HAP-1 (cell line): ENCODE measurements at regions not wholly inside any gene's neighbourhood (a gene's known extent, or its start where the extent isn't known, plus 50 kb on each side); places are given as distances from the start of the nearest gene placed in this dataset.
A peak's percentile ranks its signal among the peaks of the same experiment; 100 is the strongest.

ENCODE experiments used
- DNase-seq, 2 experiments: peaks; one replicate each; pipeline ENCODE4 v3.0.0-alpha.2; 2016 to 2020; ENCODE audit warnings: low spot score in 2 of 2
- H3K27me3 ChIP-seq: fragments of 250-450 bp; sonication (Bioruptor Pico); 2 replicates; pipeline ENCODE4 v1.5.1; 2020; ENCODE audit warnings: low read depth, mild to moderate bottlenecking, moderate library complexity
- H3K36me3 ChIP-seq: fragments of 250-450 bp; sonication (Bioruptor Pico); replicated peaks from 2 replicates; pipeline ENCODE4 v1.5.1; 2020; ENCODE audit warnings: mild to moderate bottlenecking
- H3K4me1 ChIP-seq: fragments of 250-450 bp; sonication (Bioruptor Pico); 2 replicates; pipeline ENCODE4 v1.5.1; 2020; ENCODE audit warnings: mild to moderate bottlenecking
- H3K4me3 ChIP-seq: fragments of 250-450 bp; sonication (Bioruptor Pico); 2 replicates; pipeline ENCODE4 v1.5.1; 2020; ENCODE audit warnings: mild to moderate bottlenecking, moderate library complexity
- H3K9me3 ChIP-seq: fragments of 250-450 bp; sonication (Bioruptor Pico); 2 replicates; pipeline ENCODE4 v1.5.1; 2020; ENCODE audit warnings: mild to moderate bottlenecking, moderate library complexity
- in situ Hi-C: fragments of 300-500 bp; cut with MboI; formaldehyde crosslinking; loops from 3 replicates; pipeline ENCODE4 v1.14.3; 2020; ENCODE audit warnings: low sequenced_read_pairs, inconsistent platforms, mixed read lengths

GRCh38 chr6:156189714-156190113, 587.5 kb upstream of the ARID1B start:
- DNase-seq = no peak
- Histone ChIP-seq H3K4me1 (no peaks in the 10 kb centered on the region), H3K4me3 (no peak overlapping the region), H3K36me3 (no peaks in the 10 kb centered on the region), H3K27me3 (no peaks in the 10 kb centered on the region), H3K9me3 (no peaks in the 10 kb centered on the region)
- in situ Hi-C loops = no loop called here

- no peaks in the 10 kb centered on the region for H3K27me3 ChIP-seq
- H3K4me1 ChIP-seq = no peaks in the 10 kb centered on the region
- in situ Hi-C loops = no loop called here
- no peak for DNase-seq
- H3K9me3 ChIP-seq = no peaks in the 10 kb centered on the region
- no peak overlapping the region for H3K4me3 ChIP-seq
- no peaks in the 10 kb centered on the region for H3K36me3 ChIP-seq
Measured at GRCh38 chr6:156189195-156189594, 588.0 kb upstream of the ARID1B start.

GRCh38 chr6:156185113-156185512, 592.1 kb upstream of the ARID1B start:
- DNase-seq = no peak
- Histone ChIP-seq H3K27me3 (no peaks in the 10 kb centered on the region), H3K9me3 (no peaks in the 10 kb centered on the region), H3K36me3 (no peaks in the 10 kb centered on the region), H3K4me1 (no peaks in the 10 kb centered on the region), H3K4me3 (no peak overlapping the region)
- in situ Hi-C loops = no loop called here

- H3K4me1 ChIP-seq = no peaks in the 10 kb centered on the region
- H3K27me3 ChIP-seq = no peaks in the 10 kb centered on the region
- H3K36me3 ChIP-seq = no peaks in the 10 kb centered on the region
- no peaks in the 10 kb centered on the region for H3K9me3 ChIP-seq
- no peak for DNase-seq
- no peak overlapping the region for H3K4me3 ChIP-seq
- in situ Hi-C loops = no loop called here
Measured at GRCh38 chr6:156183678-156184077, 593.5 kb upstream of the ARID1B start.

GRCh38 chr6:156182356-156182755, 594.8 kb upstream of the ARID1B start:
- Histone ChIP-seq H3K4me3 (no peak overlapping the region), H3K9me3 (no peaks in the 10 kb centered on the region), H3K27me3 (no peaks in the 10 kb centered on the region), H3K4me1 (no peaks in the 10 kb centered on the region), H3K36me3 (no peaks in the 10 kb centered on the region)
- no peak for DNase-seq
- in situ Hi-C loops = no loop called here

- in situ Hi-C loops = no loop called here
- DNase-seq = no peak
- no peak overlapping the region for H3K4me3 ChIP-seq
- H3K36me3 ChIP-seq = no peaks in the 10 kb centered on the region
- no peaks in the 10 kb centered on the region for H3K27me3 ChIP-seq
- H3K4me1 ChIP-seq = no peaks in the 10 kb centered on the region
- H3K9me3 ChIP-seq = no peaks in the 10 kb centered on the region
Measured at GRCh38 chr6:156181506-156181905, 595.7 kb upstream of the ARID1B start.

- no peaks in the 10 kb centered on the region for H3K36me3 ChIP-seq
- in situ Hi-C loops = no loop called here
- DNase-seq = peak; percentile 67 to 70
- H3K4me3 ChIP-seq = no peak overlapping the region
- no peaks in the 10 kb centered on the region for H3K9me3 ChIP-seq
- peaks cover 8% of the 10 kb centered on the region for H3K4me1 ChIP-seq
- H3K27me3 ChIP-seq = no peaks in the 10 kb centered on the region
Measured at GRCh38 chr6:156175971-156176421, 601.2 kb upstream of the ARID1B start.

GRCh38 chr6:156175433-156175832, 601.7 kb upstream of the ARID1B start:
- H3K36me3 ChIP-seq = no peaks in the 10 kb centered on the region
- no peak overlapping the region for H3K4me3 ChIP-seq
- in situ Hi-C loops = no loop called here
- H3K4me1 ChIP-seq = peaks cover 8% of the 10 kb centered on the region
- DNase-seq = peak in 1 of 2 experiments; percentile 5
- no peaks in the 10 kb centered on the region for H3K27me3 ChIP-seq
- no peaks in the 10 kb centered on the region for H3K9me3 ChIP-seq

- H3K4me3 ChIP-seq = no peak overlapping the region
- in situ Hi-C loops = no loop called here
- H3K36me3 ChIP-seq = no peaks in the 10 kb centered on the region
- H3K27me3 ChIP-seq = no peaks in the 10 kb centered on the region
- peaks cover 8% of the 10 kb centered on the region for H3K4me1 ChIP-seq
- no peaks in the 10 kb centered on the region for H3K9me3 ChIP-seq
- DNase-seq = no peak
Measured at GRCh38 chr6:156174031-156174890, 602.9 kb upstream of the ARID1B start.

- in situ Hi-C loops = no loop called here
Measured at GRCh38 chr6:156169371-156169770, 607.8 kb upstream of the ARID1B start.

GRCh38 chr6:156167625-156168071, 609.5 kb upstream of the ARID1B start:
- no peaks in the 10 kb centered on the region for H3K36me3 ChIP-seq
- no peaks in the 10 kb centered on the region for H3K27me3 ChIP-seq
- H3K4me3 ChIP-seq = no peak overlapping the region
- in situ Hi-C loops = no loop called here
- no peaks in the 10 kb centered on the region for H3K9me3 ChIP-seq
- H3K4me1 ChIP-seq = no peaks in the 10 kb centered on the region
- no peak for DNase-seq

More at GRCh38 chr6:156169371-156169770, 607.8 kb upstream of the ARID1B start:
- no peaks in the 10 kb centered on the region for H3K27me3 ChIP-seq
- no peaks in the 10 kb centered on the region for H3K36me3 ChIP-seq
- no peaks in the 10 kb centered on the region for H3K4me1 ChIP-seq
- DNase-seq = no peak
- H3K4me3 ChIP-seq = no peak overlapping the region
- no peaks in the 10 kb centered on the region for H3K9me3 ChIP-seq

- H3K36me3 ChIP-seq = no peaks in the 10 kb centered on the region
- no peaks in the 10 kb centered on the region for H3K27me3 ChIP-seq
- DNase-seq = no peak
- H3K9me3 ChIP-seq = no peaks in the 10 kb centered on the region
- H3K4me1 ChIP-seq = no peaks in the 10 kb centered on the region
- in situ Hi-C loops = no loop called here
- no peak overlapping the region for H3K4me3 ChIP-seq
Measured at GRCh38 chr6:156167016-156167624, 610.1 kb upstream of the ARID1B start.

GRCh38 chr6:156166093-156166492, 611.1 kb upstream of the ARID1B start:
- Histone ChIP-seq H3K4me1 (no peaks in the 10 kb centered on the region), H3K27me3 (no peaks in the 10 kb centered on the region), H3K36me3 (no peaks in the 10 kb centered on the region), H3K4me3 (no peak overlapping the region), H3K9me3 (no peaks in the 10 kb centered on the region)
- no peak for DNase-seq
- in situ Hi-C loops = no loop called here

GRCh38 chr6:156164701-156165452, 612.3 kb upstream of the ARID1B start:
- no peak overlapping the region for H3K4me3 ChIP-seq
- no peaks in the 10 kb centered on the region for H3K27me3 ChIP-seq
- H3K36me3 ChIP-seq = no peaks in the 10 kb centered on the region
- DNase-seq = no peak
- no peaks in the 10 kb centered on the region for H3K4me1 ChIP-seq
- in situ Hi-C loops = no loop called here
- H3K9me3 ChIP-seq = no peaks in the 10 kb centered on the region
